NCI-H146 treated with DMSO at 0.1 percent for 48 hours (cell line): ENCODE measurements at regions not wholly inside any gene's neighbourhood (a gene's known extent, or its start where the extent isn't known, plus 50 kb on each side); places are given as distances from the start of the nearest gene placed in this dataset.

Source experiments
- DNase-seq: peaks from one replicate; lab custom pipeline; 2025; ENCODE audit not compliant: unreplicated experiment; lab: John Stamatoyannopoulos, UW

GRCh38 chr4:45985038-45985437 lies 138.8 kb downstream of the GABRG1 start:
- no peak for DNase-seq

DNA sequence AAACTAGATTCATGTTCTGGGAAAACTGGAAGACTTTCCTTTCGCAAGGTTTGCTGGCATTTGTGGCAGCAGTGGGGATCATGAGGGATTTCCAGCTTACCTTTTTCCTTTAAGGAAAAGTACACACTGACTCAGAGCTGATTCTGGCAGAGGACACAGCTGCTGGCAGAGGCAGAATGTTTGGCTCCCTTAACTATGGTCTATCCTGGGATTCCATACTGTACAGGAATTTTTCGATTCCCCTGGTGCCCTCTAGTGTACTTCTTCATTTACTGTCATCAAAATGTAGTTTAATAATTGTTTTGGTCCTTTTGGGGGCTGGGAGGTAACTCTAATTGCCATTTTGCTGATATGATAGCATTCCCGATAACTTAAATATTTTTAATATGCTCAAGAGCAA lies 152.7 kb downstream of the GABRG1 start:
- no peak for DNase-seq

DNA sequence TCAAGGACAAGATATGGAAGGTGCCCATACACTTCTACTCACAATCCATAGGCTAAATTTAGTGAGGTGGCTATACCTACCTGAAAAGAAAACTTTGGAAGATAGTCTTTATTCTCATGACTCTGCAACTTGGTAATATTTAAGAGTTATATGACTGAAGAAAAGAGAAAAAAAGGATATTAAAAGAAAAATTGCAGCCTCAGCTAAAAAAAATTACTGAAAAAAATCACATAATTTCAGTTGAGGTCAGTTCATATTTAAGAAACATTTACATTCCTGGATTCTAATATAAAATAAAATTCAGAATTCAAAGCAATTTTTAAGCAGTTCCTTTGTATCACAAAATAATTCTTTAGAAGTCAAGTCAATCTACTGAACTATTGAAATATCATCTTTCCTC lies 166.5 kb downstream of the GABRG1 start:
- no peak for DNase-seq

- DNase-seq, result no peak
Observed at GRCh38 chr4:45954276-45954675, 169.6 kb downstream of the GABRG1 start.

DNA sequence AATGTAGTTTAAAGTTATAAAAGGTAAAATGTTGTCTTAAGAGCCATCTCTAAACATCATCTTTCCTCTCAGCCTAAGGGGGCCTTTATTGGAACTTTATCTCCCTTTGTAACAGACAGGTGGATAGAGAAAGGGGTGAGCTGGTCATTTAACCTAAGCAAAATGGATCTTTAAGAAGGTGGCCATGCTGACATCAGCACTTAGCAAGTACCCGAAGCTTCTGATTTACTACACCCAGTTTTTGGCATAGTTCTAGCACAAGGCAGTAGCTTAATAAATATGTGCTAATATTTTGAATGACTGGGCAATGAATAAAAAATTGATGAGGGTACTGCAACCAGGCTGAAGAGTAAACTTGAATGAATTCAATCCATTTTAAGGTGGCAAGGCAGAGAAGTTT lies 172.7 kb downstream of the GABRG1 start:
- no peak for DNase-seq

GRCh38 chr4:45946699-45947098 lies 177.2 kb downstream of the GABRG1 start:
- no peak for DNase-seq

DNA sequence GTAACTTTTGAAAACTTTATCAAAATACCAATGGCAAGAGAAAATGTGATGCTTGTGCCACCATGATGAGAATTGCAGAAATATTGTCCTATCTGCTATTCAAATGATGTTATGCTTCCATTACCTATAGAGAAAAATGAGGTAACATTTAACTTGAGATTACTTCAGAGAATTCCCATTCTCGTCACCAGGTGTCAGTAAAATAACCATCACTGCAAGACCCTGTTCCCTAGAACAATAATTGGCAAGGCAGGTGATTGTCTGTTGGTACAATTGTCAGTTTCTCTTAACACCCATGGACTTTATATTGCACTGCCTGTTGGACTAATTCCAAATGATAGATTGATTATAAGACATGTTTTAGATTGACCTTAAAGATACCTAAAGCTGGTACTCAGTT lies 179.9 kb downstream of the GABRG1 start:
- no peak for DNase-seq

- DNase-seq, result no peak
Observed at GRCh38 chr4:45939056-45939455, 184.8 kb downstream of the GABRG1 start.

GRCh38 chr4:45931154-45931553 lies 192.7 kb downstream of the GABRG1 start:
- no peak for DNase-seq

GRCh38 chr4:45927641-45928040 lies 196.2 kb downstream of the GABRG1 start:
- DNase-seq, result no peak

DNA sequence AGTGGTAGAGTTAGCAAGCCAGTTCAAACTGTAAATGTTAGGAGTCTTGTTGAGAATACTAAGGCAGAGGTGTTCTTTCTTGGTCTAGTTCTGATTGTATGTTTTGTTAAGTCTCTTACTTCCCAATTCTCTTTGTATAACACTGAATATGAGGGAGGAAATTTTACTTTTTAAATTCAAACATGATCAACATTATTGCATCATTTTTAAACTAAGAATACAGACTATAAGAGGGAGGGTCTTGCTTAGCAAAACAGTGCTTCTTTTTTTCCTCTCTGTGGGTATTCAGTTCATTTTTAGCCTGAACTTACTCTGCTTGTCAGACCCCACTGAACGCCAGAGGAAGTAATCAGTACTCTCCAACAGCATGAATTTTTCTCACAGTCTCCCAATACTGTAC lies 198.0 kb downstream of the GABRG1 start:
- no peak for DNase-seq

- DNase-seq, result no peak
Observed at GRCh38 chr4:45920861-45921260, 203.0 kb downstream of the GABRG1 start.

DNA sequence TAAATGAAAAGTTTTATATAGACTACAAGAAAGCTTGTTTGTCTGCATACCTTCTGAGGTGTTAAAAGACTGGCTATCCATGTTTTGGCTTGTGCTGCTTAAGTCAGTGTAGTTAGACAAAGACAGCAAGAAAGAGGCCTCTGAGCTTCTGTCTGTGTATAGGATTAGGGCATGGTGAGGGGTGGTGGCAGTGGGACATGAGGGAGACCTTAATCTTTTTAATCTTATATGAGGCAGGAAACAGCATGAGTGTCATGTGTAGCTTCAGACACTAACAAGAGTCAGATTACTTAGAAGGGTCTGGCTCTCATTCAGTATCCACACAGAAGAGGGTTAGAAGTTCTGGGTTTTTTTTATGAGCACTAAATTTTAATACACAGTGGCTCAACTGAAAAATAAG lies 213.3 kb downstream of the GABRG1 start:
- no peak for DNase-seq

GRCh38 chr4:45897946-45898585 lies 225.8 kb downstream of the GABRG1 start:
- DNase-seq, result no peak

- no peak for DNase-seq
Observed at GRCh38 chr4:45883421-45883820, 240.4 kb downstream of the GABRG1 start.

GRCh38 chr4:45876235-45876890 lies 247.5 kb downstream of the GABRG1 start:
- DNase-seq, result no peak

DNA sequence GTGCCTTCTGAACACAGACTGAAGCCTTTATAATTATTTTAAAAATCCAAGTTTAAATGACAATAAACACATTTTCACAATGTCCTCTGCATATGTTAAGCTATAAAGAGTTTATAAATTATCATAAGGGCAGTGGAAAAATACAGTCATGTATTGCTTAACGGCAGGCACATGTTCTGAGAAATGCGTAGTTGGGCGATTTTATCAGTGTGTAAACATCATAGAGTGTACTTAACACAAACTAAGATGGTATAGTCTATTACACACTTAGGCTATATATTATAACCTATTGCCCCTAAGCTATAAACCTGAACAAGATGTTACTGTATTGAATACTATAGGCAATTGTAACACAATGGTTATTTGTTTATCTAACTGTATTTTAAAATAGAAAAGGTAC lies 254.7 kb downstream of the GABRG1 start:
- no peak for DNase-seq

DNA sequence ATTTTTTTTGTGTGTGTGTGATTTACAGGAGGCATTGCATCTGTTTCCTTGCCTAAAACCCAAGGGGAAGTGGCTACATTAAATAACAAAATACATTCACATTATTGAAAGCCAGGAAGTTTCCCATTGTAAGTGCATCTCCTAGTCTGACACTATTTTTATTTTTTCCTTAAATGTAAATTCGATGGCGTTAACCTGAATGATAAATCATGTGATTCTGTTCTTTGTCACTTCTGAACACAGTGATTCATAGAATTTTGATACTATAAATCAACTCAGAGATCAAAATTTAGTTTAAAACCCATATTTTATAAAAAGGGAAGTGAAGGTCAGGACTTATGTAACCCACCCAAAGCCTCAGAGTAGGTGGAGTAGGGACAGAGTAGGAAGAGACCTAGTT lies 258.1 kb downstream of the GABRG1 start:
- no peak for DNase-seq

GRCh38 chr4:45855857-45856256 lies 268.0 kb downstream of the GABRG1 start:
- DNase-seq, result no peak

DNA sequence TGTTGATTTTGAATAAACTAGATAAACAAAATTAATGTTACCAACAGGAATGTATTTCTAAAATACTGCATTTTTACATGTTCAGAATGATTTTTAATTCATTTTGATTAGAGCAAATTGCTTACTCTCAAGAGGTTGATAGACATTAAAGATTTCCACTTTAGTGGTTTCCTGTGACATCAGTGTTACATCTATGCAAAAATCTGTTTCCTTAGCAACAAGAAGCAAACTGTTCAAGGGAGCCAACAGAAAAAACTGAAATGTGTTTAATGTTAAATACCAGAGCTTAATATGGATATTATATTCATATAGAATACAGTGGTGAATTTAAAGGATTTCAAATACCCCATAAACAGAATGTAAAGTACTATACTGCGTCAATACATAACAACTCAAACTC lies 277.8 kb downstream of the GABRG1 start:
- DNase-seq, result no peak

GRCh38 chr4:45841791-45842190 lies 282.1 kb downstream of the GABRG1 start:
- DNase-seq, result no peak

DNA sequence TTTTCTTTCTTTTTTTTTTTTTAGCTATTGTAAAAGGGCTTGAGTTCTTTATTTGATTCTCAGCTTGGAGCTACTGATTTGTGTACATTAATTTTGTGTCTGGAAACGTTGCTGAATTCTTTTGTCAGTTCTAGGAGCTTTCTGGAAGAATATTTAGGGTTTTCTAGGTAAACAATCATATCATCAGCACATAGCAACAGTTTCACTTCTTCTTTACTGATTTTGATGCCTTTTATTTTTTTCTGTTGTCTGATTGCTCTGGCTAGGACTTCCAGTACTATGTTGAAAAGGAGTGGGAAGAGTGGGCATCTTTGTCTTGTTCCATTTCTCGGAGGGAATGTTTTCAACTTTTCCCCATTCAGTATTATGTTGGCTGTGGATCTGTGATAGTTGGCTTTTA lies 292.2 kb downstream of the GABRG1 start:
- DNase-seq, result no peak

DNA sequence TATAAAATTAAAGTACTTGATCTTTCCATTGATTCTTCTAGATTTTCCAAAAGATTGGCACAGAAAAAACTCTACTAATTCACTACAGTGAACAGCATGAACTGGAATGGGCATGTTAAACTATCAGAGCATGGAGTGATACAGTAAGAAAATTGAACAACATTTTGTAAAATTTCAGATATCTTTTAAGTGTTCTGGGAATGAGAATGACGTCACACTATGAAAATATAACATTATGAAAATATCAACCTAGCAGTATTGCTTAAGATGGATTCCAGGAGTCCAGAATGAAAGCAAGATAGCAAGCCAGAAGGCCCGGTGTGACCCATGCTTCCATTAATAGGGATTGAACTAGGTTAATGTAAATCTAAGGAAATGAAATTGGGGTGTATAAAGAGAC lies 319.9 kb downstream of the GABRG1 start:
- no peak for DNase-seq
